ENCODE measurements at regions not wholly inside any gene's neighbourhood (a gene's known extent, or its start where the extent isn't known, plus 50 kb on each side); places are given as distances from the start of the nearest gene placed in this dataset.
A peak's percentile ranks its signal among the peaks of the same experiment; 100 is the strongest.

GRCh38 chr14:76963372-76963771 lies 65.1 kb downstream of the IRF2BPL start:
- Histone ChIP-seq H3K27ac (peak overlapping the region; percentile 27 to 42), H3K9me3 (no peaks in the 10 kb centered on the region), H3K36me3 (peaks cover 12% of the 10 kb centered on the region), H3K4me1 (peaks cover 0 to 35% of the 10 kb centered on the region in 2 donors), H3K27me3 (no peaks in the 10 kb centered on the region), H3K4me3 (no peak overlapping the region)
- no peak for TF ChIP-seq CTCF (IDR thresholded peaks at IDR 0.05)
- DNase-seq (ENCODE audit: low spot score), result no peak

- H3K27ac ChIP-seq, result peak overlapping the region; percentile 94 to 97
- peaks cover 12% of the 10 kb centered on the region for H3K36me3 ChIP-seq
- H3K4me3 ChIP-seq, result peak overlapping the region; percentile 32 to 53
- TF ChIP-seq CTCF (IDR thresholded peaks at IDR 0.05), result no peak
- no peaks in the 10 kb centered on the region for H3K27me3 ChIP-seq
- peaks cover 0 to 46% of the 10 kb centered on the region in 2 donors for H3K4me1 ChIP-seq
- H3K9me3 ChIP-seq, result no peaks in the 10 kb centered on the region
- DNase-seq (ENCODE audit: low spot score), result no peak
Observed at GRCh38 chr14:76962303-76962660, 66.2 kb downstream of the IRF2BPL start.

GRCh38 chr14:76961631-76962302 lies 66.7 kb downstream of the IRF2BPL start:
- Histone ChIP-seq H3K9me3 (no peaks in the 10 kb centered on the region), H3K4me3 (peak overlapping the region; percentile 32 to 53), H3K4me1 (peaks cover 0 to 51% of the 10 kb centered on the region in 2 donors), H3K36me3 (peaks cover 12% of the 10 kb centered on the region), H3K27me3 (no peaks in the 10 kb centered on the region), H3K27ac (peak overlapping the region; percentile 94 to 97)
- DNase-seq (ENCODE audit: low spot score), result peak; percentile 92
- TF ChIP-seq CTCF (IDR thresholded peaks at IDR 0.05), result no peak

- Histone ChIP-seq H3K4me1 (peaks cover 0 to 77% of the 10 kb centered on the region in 2 donors), H3K27ac (peak overlapping the region; percentile 94 to 97), H3K27me3 (no peaks in the 10 kb centered on the region), H3K9me3 (no peaks in the 10 kb centered on the region), H3K4me3 (peak overlapping the region; percentile 32 to 53), H3K36me3 (no peaks in the 10 kb centered on the region)
- no peak for TF ChIP-seq CTCF (IDR thresholded peaks at IDR 0.05)
- DNase-seq (ENCODE audit: low spot score), result peak; percentile 80
Observed at GRCh38 chr14:76958980-76959710, 69.4 kb downstream of the IRF2BPL start.

- no peak for DNase-seq (ENCODE audit: low spot score)
- Histone ChIP-seq H3K27me3 (no peaks in the 10 kb centered on the region), H3K9me3 (no peaks in the 10 kb centered on the region), H3K36me3 (no peaks in the 10 kb centered on the region), H3K4me1 (peaks cover 0 to 85% of the 10 kb centered on the region in 2 donors), H3K27ac (peak overlapping the region; percentile 94 to 97), H3K4me3 (no peak overlapping the region)
- no peak for TF ChIP-seq CTCF (IDR thresholded peaks at IDR 0.05)
Observed at GRCh38 chr14:76958020-76958979, 70.2 kb downstream of the IRF2BPL start.
